ENCODE measurements at regions not wholly inside any gene's neighbourhood (a gene's known extent, or its start where the extent isn't known, plus 50 kb on each side); places are given as distances from the start of the nearest gene placed in this dataset.
"Not testable (repeated sequence)": the region's sequence is repeated elsewhere in the genome, so short reads cannot be mapped to it uniquely, and the experiment has no call there.

- DNase-seq, result no peak
Observed at GRCh38 chr5:51172903-51173626, 210.2 kb upstream of the ISL1 start.

GRCh38 chr5:51181208-51181894 lies 201.9 kb upstream of the ISL1 start:
- no peak for DNase-seq

GRCh38 chr5:51185850-51186329 lies 197.4 kb upstream of the ISL1 start:
- no peak for DNase-seq

- no peak for DNase-seq
Observed at GRCh38 chr5:51188001-51188591, 195.2 kb upstream of the ISL1 start.

GRCh38 chr5:51194671-51195070 lies 188.6 kb upstream of the ISL1 start:
- no peak for DNase-seq

- DNase-seq, result no peak
Observed at GRCh38 chr5:51201024-51201423, 182.2 kb upstream of the ISL1 start.

- DNase-seq, result no peak
Observed at GRCh38 chr5:51201708-51202107, 181.5 kb upstream of the ISL1 start.

- no peak for DNase-seq
Observed at GRCh38 chr5:51202161-51202560, 181.1 kb upstream of the ISL1 start.

GRCh38 chr5:51203598-51203997 lies 179.7 kb upstream of the ISL1 start:
- no peak for DNase-seq

- no peak for DNase-seq
Observed at GRCh38 chr5:51208296-51208695, 175.0 kb upstream of the ISL1 start.

- no peak for DNase-seq
Observed at GRCh38 chr5:51214746-51215145, 168.5 kb upstream of the ISL1 start.

- DNase-seq, result no peak
Observed at GRCh38 chr5:51225789-51226742, 157.2 kb upstream of the ISL1 start.

- no peak for DNase-seq
Observed at GRCh38 chr5:51227963-51228470, 155.2 kb upstream of the ISL1 start.

GRCh38 chr5:51230336-51230735 lies 152.9 kb upstream of the ISL1 start:
- no peak for DNase-seq

GRCh38 chr5:51242456-51242855 lies 140.8 kb upstream of the ISL1 start:
- DNase-seq, result no peak

GRCh38 chr5:51250957-51251356 lies 132.3 kb upstream of the ISL1 start:
- DNase-seq, result not testable (repeated sequence)

GRCh38 chr5:51271261-51271660 lies 112.0 kb upstream of the ISL1 start:
- DNase-seq, result no peak

- no peak for DNase-seq
Observed at GRCh38 chr5:51273021-51273420, 110.2 kb upstream of the ISL1 start.

GRCh38 chr5:51273871-51274270 lies 109.4 kb upstream of the ISL1 start:
- DNase-seq, result no peak

- no peak for DNase-seq
Observed at GRCh38 chr5:51275428-51275827, 107.8 kb upstream of the ISL1 start.

GRCh38 chr5:51276250-51276649 lies 107.0 kb upstream of the ISL1 start:
- no peak for DNase-seq

GRCh38 chr5:51278539-51278938 lies 104.7 kb upstream of the ISL1 start:
- no peak for DNase-seq
